A549 (cell line): ENCODE measurements at regions not wholly inside any gene's neighbourhood (a gene's known extent, or its start where the extent isn't known, plus 50 kb on each side); places are given as distances from the start of the nearest gene placed in this dataset.

ENCODE experiments used
- ATAC-seq, 2 experiments: fragments of 200-7000 bp in 1 of 2; fragments of >200 bp in 1 of 2; cut with Nextera tagmentation in 1 of 2; cut with Tn5 transposase in 1 of 2; 3 replicates each; pipeline versions ENCODE4 v1.8.0 to v1.9.1; 2018 to 2020; ENCODE audit warnings: mild to moderate bottlenecking in 1 of 2, moderate library complexity in 1 of 2
- CTCF ChIA-PET: fragments of 300-600 bp; sonication (Branson Sonifier 250); formaldehyde crosslinking; extraction: SDS; loops from one replicate; lab custom pipeline; 2021; ENCODE audit warnings: antibody characterized with exemption, inconsistent platforms; lab: Yijun Ruan, JAX
- POLR2A ChIA-PET: fragments of 350-600 bp; formaldehyde crosslinking; extraction: SDS; loops from one replicate; lab custom pipeline; 2021; ENCODE audit warnings: antibody characterized with exemption, inconsistent platforms; lab: Yijun Ruan, JAX
- DNase-seq, 2 experiments: peaks; one replicate each; pipeline versions ENCODE4 v3.0.0 to v3.0.0-alpha.2; 2011 to 2016; ENCODE audit warnings: low read depth in 1 of 2, low spot score in 1 of 2
- FAIRE-seq: peaks from 2 replicates; lab custom pipeline; 2011; peaks lifted over from hg19 to GRCh38; lab: Jason Lieb, UNC
- H3K27ac ChIP-seq, 2 experiments: fragments of >200 bp; sonication (Bioruptor Twin); formaldehyde crosslinking; 3 replicates each; pipeline ENCODE4 v1.5.1; 2016 to 2017
- H3K4me1 ChIP-seq: fragments of >200 bp; sonication (Bioruptor Twin); formaldehyde crosslinking; 3 replicates; pipeline ENCODE4 v1.6.1; 2016
- H3K4me2 ChIP-seq: fragments of >200 bp; sonication (Bioruptor Twin); formaldehyde crosslinking; 3 replicates; pipeline ENCODE4 v1.6.1; 2016
- H3K4me3 ChIP-seq: fragments of >200 bp; sonication (Bioruptor Twin); formaldehyde crosslinking; 3 replicates; pipeline ENCODE4 v1.5.1; 2016
- H3K9me3 ChIP-seq: fragments of >200 bp; sonication (Bioruptor Twin); formaldehyde crosslinking; 3 replicates; pipeline ENCODE4 v1.6.1; 2016
- ATOH8 ChIP-seq: fragments of 250-450 bp; sonication (Bioruptor Pico); IDR thresholded peaks from 2 replicates; pipeline ENCODE4 v1.5.0; 2020; ENCODE audit warnings: low read depth, mild to moderate bottlenecking, moderate library complexity
- BHLHE40 ChIP-seq: IDR thresholded peaks from 2 replicates; pipeline ENCODE4 v1.6.1; 2012; ENCODE audit warnings: low read depth, low read length, inconsistent platforms
- CBX8 ChIP-seq: fragments of 200-600 bp; sonication (generic); IDR thresholded peaks from 2 replicates; pipeline ENCODE4 v1.6.1; 2016
- CHD2 ChIP-seq: fragments of 150-350 bp; IDR thresholded peaks from 2 replicates; pipeline ENCODE4 v1.6.1; 2014; ENCODE audit warnings: low read length; ENCODE audit not compliant: partially characterized antibody
- EHF ChIP-seq: fragments of 250-450 bp; sonication (Bioruptor Pico); IDR thresholded peaks from 2 replicates; pipeline ENCODE4 v1.5.0; 2020; ENCODE audit warnings: mild to moderate bottlenecking
- GATA3 ChIP-seq: IDR thresholded peaks from 2 replicates; pipeline ENCODE4 v1.6.1; 2012; ENCODE audit warnings: borderline replicate concordance
- HDAC2 ChIP-seq: fragments of 200-600 bp; sonication (generic); IDR thresholded peaks from 2 replicates; pipeline ENCODE4 v1.6.1; 2016
- HEYL ChIP-seq: fragments of 250-450 bp; sonication (Bioruptor Pico); IDR thresholded peaks from 2 replicates; pipeline ENCODE4 v1.8.0; 2021; ENCODE audit warnings: mild to moderate bottlenecking, moderate library complexity
- HOXB13 ChIP-seq: fragments of 250-450 bp; sonication (Bioruptor Pico); IDR thresholded peaks from 2 replicates; pipeline ENCODE4 v1.5.0; 2020; ENCODE audit warnings: low read depth, mild to moderate bottlenecking, moderate library complexity
- KDM1A ChIP-seq: fragments of 200-600 bp; sonication (generic); IDR thresholded peaks from 2 replicates; pipeline ENCODE4 v1.6.1; 2016; ENCODE audit warnings: low read depth, mild to moderate bottlenecking
- KDM5A ChIP-seq: fragments of 200-600 bp; sonication (generic); IDR thresholded peaks from 2 replicates; pipeline ENCODE4 v1.6.1; 2016; ENCODE audit warnings: antibody characterized with exemption, mild to moderate bottlenecking
- NPAS2 ChIP-seq: fragments of 250-450 bp; sonication (Bioruptor Pico); IDR thresholded peaks from 2 replicates; pipeline ENCODE4 v1.8.0; 2022; ENCODE audit warnings: mild to moderate bottlenecking, moderate library complexity, borderline replicate concordance
- NR3C1 ChIP-seq: fragments of >200 bp; sonication (Bioruptor Twin); formaldehyde crosslinking; IDR thresholded peaks from 3 replicates; pipeline ENCODE4 v1.6.1; 2017
- PBX3 ChIP-seq: IDR thresholded peaks from 2 replicates; pipeline ENCODE4 v1.6.1; 2012
- POLR2A ChIP-seq: IDR thresholded peaks from 2 replicates; pipeline ENCODE4 v1.6.1; 2012; ENCODE audit warnings: mild to moderate bottlenecking, low read length
- POLR2AphosphoS2 ChIP-seq: conservative IDR thresholded peaks from 2 replicates; pipeline ENCODE4 v1.6.1; 2012; ENCODE audit warnings: low read length, improper control_type of control experiment, inconsistent platforms
- RAD21 ChIP-seq, 2 experiments: fragments of >200 bp in 1 of 2; sonication (Bioruptor Twin) in 1 of 2; formaldehyde crosslinking in 1 of 2; IDR thresholded peaks in 1 of 2; conservative IDR thresholded peaks in 1 of 2; 2 replicates in 1 of 2; 3 replicates in 1 of 2; pipeline ENCODE4 v1.6.1; 2012 to 2018; ENCODE audit warnings: inconsistent platforms in 1 of 2
- RARB ChIP-seq: fragments of 250-450 bp; sonication (Bioruptor Pico); IDR thresholded peaks from 2 replicates; pipeline ENCODE4 v1.8.0; 2021; ENCODE audit warnings: mild to moderate bottlenecking, moderate library complexity
- RCOR1 ChIP-seq: fragments of 150-350 bp; IDR thresholded peaks from 2 replicates; pipeline ENCODE4 v1.6.1; 2014; ENCODE audit warnings: antibody characterized with exemption, low read length, low read depth
- REST ChIP-seq: fragments of 200-600 bp; sonication (generic); IDR thresholded peaks from 2 replicates; pipeline ENCODE4 v1.6.1; 2016; ENCODE audit warnings: antibody characterized with exemption, mild to moderate bottlenecking, moderate library complexity
- ZC3H11A ChIP-seq: fragments of 450-650 bp; IDR thresholded peaks from 2 replicates; pipeline ENCODE4 v1.6.1; 2014; ENCODE audit warnings: antibody characterized with exemption, mild to moderate bottlenecking
- WGBS: methylation state at CpG from one replicate; pipeline ENCODE4 v1.1.6; 2017; ENCODE audit errors: missing lambda C conversion rate; 5-methylcytosine and 5-hydroxymethylcytosine counted together
- TF ChIP-seq, protein P1 (sequence below): fragments of >200 bp; sonication (Bioruptor Twin); formaldehyde crosslinking; IDR thresholded peaks from 3 replicates; pipeline ENCODE4 v1.5.1; 2016

DNA sequence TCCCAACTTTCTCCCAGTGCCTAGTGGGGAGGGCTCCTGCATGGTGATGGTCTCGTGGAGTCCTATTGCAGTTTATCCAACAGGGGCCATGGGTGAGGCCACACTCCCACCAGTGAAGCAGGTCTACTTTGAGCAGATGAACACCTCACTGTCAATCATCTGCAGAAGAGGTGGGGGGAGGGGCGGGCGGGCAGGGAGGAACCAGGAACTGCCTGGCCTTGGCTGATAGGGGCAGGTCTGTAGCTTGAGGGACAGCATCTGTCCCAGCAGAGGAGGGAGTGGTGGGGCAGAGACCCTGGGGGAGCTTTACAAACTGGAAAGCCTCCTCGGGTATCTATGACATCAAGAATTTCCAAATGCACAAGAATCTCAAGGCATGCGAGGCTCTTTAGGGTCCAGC is 58.7 kb upstream of the ZNF423 start:
- Histone ChIP-seq H3K4me3 (no peak overlapping the region), H3K4me1 (no peaks in the 10 kb centered on the region), H3K9me3 (no peaks in the 10 kb centered on the region), H3K27ac (no peak overlapping the region), H3K4me2 (no peak overlapping the region)
- FAIRE-seq = no peak
- CTCF ChIA-PET = interaction anchor here (0.6 to 0.7 kb wide), 2 partner anchors 22 to 57 kb away, joined by 3 read pairs; no protein-coding TSS in a partner anchor
- WGBS = 21% methylated on average over 3 of the region's 5 CpGs
- no peak for DNase-seq
- POLR2A ChIA-PET = no interaction called here
- ATAC-seq = no peak
- TF ChIP-seq GATA3 (no peak), POLR2A (no peak), CHD2 (no peak), HOXB13 (CRISPR knock-in tag) (no peak), RAD21 (conservative IDR thresholded peaks at IDR 0.05 in 1 of 2, IDR thresholded peaks at IDR 0.05 in 1 of 2) (no peak), HEYL (no peak), POLR2AphosphoS2 (no peak), KDM5A (no peak), ATOH8 (CRISPR knock-in tag) (no peak), REST (no peak), NR3C1 (no peak), KDM1A (no peak), CBX8 (no peak), ZC3H11A (no peak)
- TF ChIP-seq, protein P1, sequence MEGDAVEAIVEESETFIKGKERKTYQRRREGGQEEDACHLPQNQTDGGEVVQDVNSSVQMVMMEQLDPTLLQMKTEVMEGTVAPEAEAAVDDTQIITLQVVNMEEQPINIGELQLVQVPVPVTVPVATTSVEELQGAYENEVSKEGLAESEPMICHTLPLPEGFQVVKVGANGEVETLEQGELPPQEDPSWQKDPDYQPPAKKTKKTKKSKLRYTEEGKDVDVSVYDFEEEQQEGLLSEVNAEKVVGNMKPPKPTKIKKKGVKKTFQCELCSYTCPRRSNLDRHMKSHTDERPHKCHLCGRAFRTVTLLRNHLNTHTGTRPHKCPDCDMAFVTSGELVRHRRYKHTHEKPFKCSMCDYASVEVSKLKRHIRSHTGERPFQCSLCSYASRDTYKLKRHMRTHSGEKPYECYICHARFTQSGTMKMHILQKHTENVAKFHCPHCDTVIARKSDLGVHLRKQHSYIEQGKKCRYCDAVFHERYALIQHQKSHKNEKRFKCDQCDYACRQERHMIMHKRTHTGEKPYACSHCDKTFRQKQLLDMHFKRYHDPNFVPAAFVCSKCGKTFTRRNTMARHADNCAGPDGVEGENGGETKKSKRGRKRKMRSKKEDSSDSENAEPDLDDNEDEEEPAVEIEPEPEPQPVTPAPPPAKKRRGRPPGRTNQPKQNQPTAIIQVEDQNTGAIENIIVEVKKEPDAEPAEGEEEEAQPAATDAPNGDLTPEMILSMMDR = no peak

GRCh38 chr16:49918257-49918656 is 62.3 kb upstream of the ZNF423 start:
- TF ChIP-seq NPAS2 (CRISPR knock-in tag) (no peak), RARB (CRISPR knock-in tag) (no peak), HDAC2 (no peak), RCOR1 (no peak), BHLHE40 (no peak), PBX3 (no peak), EHF (no peak)
- peak in 1 of 2 experiments; percentile 15; a peak in 1 of 6 replicates for ATAC-seq
- no peak for FAIRE-seq
- Histone ChIP-seq H3K4me1 (no peaks in the 10 kb centered on the region), H3K4me2 (no peak overlapping the region), H3K9me3 (no peaks in the 10 kb centered on the region), H3K27ac (no peak overlapping the region), H3K4me3 (no peak overlapping the region)
- WGBS = 67% methylated on average over 8 of the region's 8 CpGs
- ChIA-PET POLR2A (no interaction called here), CTCF (interaction anchor here (1.7 to 2.8 kb wide), 2 partner anchors 41 to 510 kb away, joined by 6 to 14 read pairs; no protein-coding TSS in a partner anchor)
- no peak for DNase-seq
